Bronchial epithelial cell (primary cell): ENCODE measurements at regions not wholly inside any gene's neighbourhood (a gene's known extent, or its start where the extent isn't known, plus 50 kb on each side); places are given as distances from the start of the nearest gene placed in this dataset.
"Not testable (repeated sequence)": the region's sequence is repeated elsewhere in the genome, so short reads cannot be mapped to it uniquely, and the experiment has no call there.

Experiments
- DNase-seq: peaks from one replicate; pipeline ENCODE4 v3.0.0-alpha.2; 2010; ENCODE audit warnings: low read depth
- FAIRE-seq: peaks from 2 replicates; lab custom pipeline; 2011; peaks lifted over from hg19 to GRCh38; lab: Jason Lieb, UNC
- H3K27me3 ChIP-seq: 2 replicates; pipeline ENCODE4 v1.5.1; 2011; ENCODE audit warnings: low read length; ENCODE audit not compliant: control insufficient read depth, insufficient read depth
- H3K36me3 ChIP-seq: 2 replicates; pipeline ENCODE4 v1.5.1; 2011; ENCODE audit warnings: low read length; ENCODE audit not compliant: control insufficient read depth, insufficient read depth
- H3K4me3 ChIP-seq: 2 replicates; pipeline ENCODE4 v1.5.1; 2011; ENCODE audit warnings: mild to moderate bottlenecking, low read depth, low read length, control low read depth
- TF ChIP-seq, protein P1 (sequence below): IDR thresholded peaks from 2 replicates; pipeline ENCODE4 v1.5.1; 2011; ENCODE audit warnings: mild to moderate bottlenecking, moderate library complexity, low read length, control low read depth, inconsistent platforms; ENCODE audit not compliant: insufficient read depth, severe bottlenecking

DNA sequence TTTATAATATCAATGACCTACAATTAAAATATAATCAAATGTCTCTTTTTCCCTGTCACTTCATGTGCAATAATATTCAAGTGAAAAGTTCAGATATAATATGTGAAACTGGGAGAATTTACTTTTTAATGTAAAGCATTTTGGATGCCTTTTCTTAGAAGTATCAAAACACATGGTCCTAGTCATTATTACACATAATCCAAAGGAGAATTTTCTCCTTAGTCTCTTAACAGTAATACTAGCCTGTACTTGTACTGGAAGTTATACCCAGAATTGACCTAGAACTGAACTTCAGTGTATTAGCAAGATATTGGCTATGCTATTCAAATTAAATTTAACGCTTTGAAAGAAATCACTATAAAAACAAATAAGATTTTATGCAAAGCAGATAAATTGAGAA, 842.6 kb upstream of the MANEA start:
- no peak overlapping the region for H3K4me3 ChIP-seq
- DNase-seq: no peak
- no peaks in the 10 kb centered on the region for H3K27me3 ChIP-seq
- TF ChIP-seq, protein P1, sequence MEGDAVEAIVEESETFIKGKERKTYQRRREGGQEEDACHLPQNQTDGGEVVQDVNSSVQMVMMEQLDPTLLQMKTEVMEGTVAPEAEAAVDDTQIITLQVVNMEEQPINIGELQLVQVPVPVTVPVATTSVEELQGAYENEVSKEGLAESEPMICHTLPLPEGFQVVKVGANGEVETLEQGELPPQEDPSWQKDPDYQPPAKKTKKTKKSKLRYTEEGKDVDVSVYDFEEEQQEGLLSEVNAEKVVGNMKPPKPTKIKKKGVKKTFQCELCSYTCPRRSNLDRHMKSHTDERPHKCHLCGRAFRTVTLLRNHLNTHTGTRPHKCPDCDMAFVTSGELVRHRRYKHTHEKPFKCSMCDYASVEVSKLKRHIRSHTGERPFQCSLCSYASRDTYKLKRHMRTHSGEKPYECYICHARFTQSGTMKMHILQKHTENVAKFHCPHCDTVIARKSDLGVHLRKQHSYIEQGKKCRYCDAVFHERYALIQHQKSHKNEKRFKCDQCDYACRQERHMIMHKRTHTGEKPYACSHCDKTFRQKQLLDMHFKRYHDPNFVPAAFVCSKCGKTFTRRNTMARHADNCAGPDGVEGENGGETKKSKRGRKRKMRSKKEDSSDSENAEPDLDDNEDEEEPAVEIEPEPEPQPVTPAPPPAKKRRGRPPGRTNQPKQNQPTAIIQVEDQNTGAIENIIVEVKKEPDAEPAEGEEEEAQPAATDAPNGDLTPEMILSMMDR: no peak
- no peak for FAIRE-seq
- H3K36me3 ChIP-seq: no peaks in the 10 kb centered on the region

DNA sequence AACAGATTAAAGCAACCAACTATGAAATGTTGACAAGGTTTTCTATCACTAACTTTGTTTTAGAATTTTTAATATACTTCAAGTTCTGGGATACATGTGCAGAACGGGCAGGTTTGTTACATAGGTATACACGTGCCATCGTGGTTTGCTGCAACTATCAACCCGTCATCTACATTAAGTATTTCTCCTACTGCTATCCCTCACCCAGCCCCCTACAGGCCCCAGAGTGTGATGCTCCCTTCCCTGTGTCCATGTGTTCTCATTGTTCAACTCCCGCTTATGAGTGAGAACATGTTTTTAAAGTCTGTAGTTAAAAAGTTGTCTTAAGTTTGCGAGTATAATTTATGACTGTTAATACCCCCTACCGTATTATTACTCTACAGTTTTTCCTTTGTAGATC, 844.3 kb upstream of the MANEA start:
- TF ChIP-seq, protein P1: no peak
- H3K4me3 ChIP-seq: no peak overlapping the region
- no peaks in the 10 kb centered on the region for H3K36me3 ChIP-seq
- H3K27me3 ChIP-seq: no peaks in the 10 kb centered on the region
- DNase-seq (no peak), FAIRE-seq (no peak)

DNA sequence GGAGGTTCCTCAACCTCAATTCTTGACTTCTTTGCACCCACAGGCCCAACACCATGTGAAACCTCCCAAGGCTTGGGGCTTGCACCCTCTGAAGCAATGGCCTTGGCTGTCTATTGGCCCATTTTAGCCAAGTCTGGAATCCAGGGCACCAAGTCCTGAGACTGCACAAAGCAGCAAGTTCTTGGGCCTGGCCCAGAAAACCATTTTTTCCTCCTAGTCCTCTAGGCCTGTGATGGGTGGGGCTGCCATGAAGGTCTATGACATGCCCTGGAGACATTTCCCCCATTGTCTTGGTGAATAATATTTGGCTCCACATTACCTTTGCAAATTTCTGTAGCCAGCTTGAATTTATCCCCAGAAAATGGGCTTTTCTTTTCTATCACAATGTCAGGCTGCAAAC, 849.6 kb upstream of the MANEA start:
- no peaks in the 10 kb centered on the region for H3K27me3 ChIP-seq
- H3K36me3 ChIP-seq: no peaks in the 10 kb centered on the region
- H3K4me3 ChIP-seq: no peak overlapping the region
- TF ChIP-seq, protein P1: no peak
- FAIRE-seq (no peak), DNase-seq (no peak)

DNA sequence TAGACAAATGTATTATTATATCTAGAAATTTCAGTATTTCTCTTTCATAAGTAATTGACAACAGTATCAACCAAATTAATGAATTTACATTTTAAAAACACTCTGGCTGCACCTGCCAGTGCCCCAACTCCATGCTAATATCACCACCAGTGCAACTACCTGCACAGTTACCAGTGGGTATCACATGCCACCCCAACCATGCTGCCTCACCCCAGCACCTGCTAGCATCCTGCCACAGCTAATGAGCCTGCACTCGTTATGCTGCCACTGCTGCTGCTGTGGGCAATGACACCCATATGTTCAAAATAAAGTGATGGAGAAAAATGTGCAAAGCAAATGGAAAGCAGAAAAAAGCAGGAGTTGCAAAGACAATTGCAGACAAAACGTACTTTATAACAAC, 855.9 kb upstream of the MANEA start:
- no peak for FAIRE-seq

DNA sequence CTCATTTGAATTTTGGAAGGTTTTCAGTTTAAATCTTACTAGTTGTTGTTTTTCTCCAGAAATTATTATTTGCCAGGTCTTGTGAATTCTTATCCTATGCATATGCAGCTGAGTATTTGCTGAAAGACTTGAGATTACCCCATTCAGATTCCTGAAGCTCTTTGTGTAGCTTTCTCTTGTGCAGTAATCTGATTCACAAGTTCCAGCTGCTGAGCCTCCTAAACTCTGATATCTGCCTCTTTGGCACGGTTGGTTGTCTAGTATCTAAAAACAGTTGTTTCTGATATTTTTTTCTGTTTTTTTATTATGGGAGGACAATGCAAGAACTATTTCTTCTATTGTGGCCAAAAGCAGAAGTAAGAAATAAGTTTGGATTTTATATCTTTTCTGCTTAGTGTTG, 863.9 kb upstream of the MANEA start:
- Histone ChIP-seq H3K36me3 (no peaks in the 10 kb centered on the region), H3K27me3 (no peaks in the 10 kb centered on the region), H3K4me3 (no peak overlapping the region)
- FAIRE-seq (no peak), DNase-seq (no peak)
- TF ChIP-seq, protein P1: no peak

More for the DNA sequence above, 855.9 kb upstream of the MANEA start:
- no peak for DNase-seq
- no peaks in the 10 kb centered on the region for H3K27me3 ChIP-seq
- H3K36me3 ChIP-seq: no peaks in the 10 kb centered on the region
- no peak overlapping the region for H3K4me3 ChIP-seq
- TF ChIP-seq, protein P1: no peak

DNA sequence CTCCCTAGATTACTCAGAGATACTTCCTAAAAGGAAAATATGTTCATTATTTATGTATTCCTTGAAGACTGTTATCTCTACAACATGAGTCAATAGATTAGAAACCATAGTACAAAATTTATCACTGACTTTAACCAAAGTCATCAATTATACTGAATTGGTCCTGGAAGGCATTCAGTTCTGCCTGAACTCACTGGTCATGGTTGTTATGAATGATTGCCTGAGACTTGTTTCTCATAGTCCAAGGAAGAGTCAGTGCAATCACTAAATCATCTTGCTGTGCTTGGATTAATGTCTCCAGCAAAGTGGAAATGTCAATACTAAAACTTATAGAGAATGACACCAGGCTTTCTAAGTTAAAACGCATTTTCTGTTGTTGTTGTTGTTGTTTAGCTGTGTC, 878.6 kb upstream of the MANEA start:
- FAIRE-seq: no peak
- H3K4me3 ChIP-seq: no peak overlapping the region
- no peak for DNase-seq
- no peaks in the 10 kb centered on the region for H3K36me3 ChIP-seq
- H3K27me3 ChIP-seq: peaks cover 3% of the 10 kb centered on the region
- TF ChIP-seq, protein P1: no peak

DNA sequence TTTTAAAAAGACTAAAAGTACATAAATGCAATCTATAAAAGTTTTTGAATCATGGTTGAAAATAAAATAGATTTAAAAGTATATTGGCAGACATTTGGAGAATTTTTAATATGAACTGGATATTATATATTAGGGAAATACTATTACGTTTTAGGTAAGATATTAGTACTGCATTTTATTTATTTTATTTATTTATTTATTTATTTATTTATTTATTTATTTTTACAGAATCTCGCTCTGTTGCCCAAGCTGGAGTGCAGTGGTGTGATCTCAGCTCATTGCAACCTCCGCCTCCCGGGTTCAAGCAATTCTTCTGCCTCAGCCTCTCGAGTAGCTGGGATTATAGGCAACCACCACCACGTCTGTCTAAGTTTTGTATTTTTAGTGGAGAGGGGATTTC, 890.1 kb upstream of the MANEA start:
- not testable (repeated sequence) for H3K27me3 ChIP-seq, FAIRE-seq, H3K4me3 ChIP-seq, H3K36me3 ChIP-seq, DNase-seq
